Astrocyte (in vitro differentiated cells and primary cell): ENCODE measurements at regions not wholly inside any gene's neighbourhood (a gene's known extent, or its start where the extent isn't known, plus 50 kb on each side); places are given as distances from the start of the nearest gene placed in this dataset.

Source experiments
- CTCF ChIP-seq: IDR thresholded peaks from 2 replicates; pipeline ENCODE4 v1.5.1; 2011; ENCODE audit warnings: low read depth, mild to moderate bottlenecking, inconsistent platforms, low read length, moderate library complexity; ENCODE audit not compliant: insufficient read depth
- EZH2 ChIP-seq: IDR thresholded peaks from 2 replicates; pipeline ENCODE4 v1.6.1; 2012; ENCODE audit warnings: mild to moderate bottlenecking, low read length, inconsistent platforms; ENCODE audit not compliant: insufficient read depth

- TF ChIP-seq EZH2 (no peak), CTCF (no peak)
Observed at GRCh38 chr4:125010796-125011503, 298.4 kb upstream of the ANKRD50 start.
